Naive thymus-derived CD4-positive, alpha-beta T cell (primary cell): ENCODE measurements at regions not wholly inside any gene's neighbourhood (a gene's known extent, or its start where the extent isn't known, plus 50 kb on each side); places are given as distances from the start of the nearest gene placed in this dataset.

Source experiments
- ATAC-seq: fragments of 150-1000 bp; cut with Tn5 transposase; 2 replicates; pipeline ENCODE4 v1.10.0; 2021; ENCODE audit warnings: mild to moderate bottlenecking, moderate library complexity
- CTCF ChIA-PET: fragments of 350-600 bp; sonication (Branson Sonifier 250); formaldehyde crosslinking; loops from one replicate; lab custom pipeline; 2021; ENCODE audit warnings: antibody characterized with exemption; lab: Charles Lee
- POLR2A ChIA-PET: fragments of 350-600 bp; sonication (Branson Sonifier 250); formaldehyde crosslinking; loops from one replicate; lab custom pipeline; 2021; ENCODE audit warnings: antibody characterized with exemption, inconsistent platforms; lab: Charles Lee
- DNase-seq, 9 donors: peaks; one replicate each; pipeline versions ENCODE4 v3.0.0 to v3.0.0-alpha.2; 2020 to 2022; ENCODE audit warnings: mixed read lengths in 1 of 9
- H3K27ac ChIP-seq: one replicate; pipeline ENCODE4 v1.7.0; 2013; ENCODE audit warnings: mild to moderate bottlenecking, low read depth, low read length, moderate library complexity
- H3K27me3 ChIP-seq, 2 donors: one replicate each; pipeline ENCODE4 v1.7.0; 2013; ENCODE audit warnings: low read length in 2 of 2, mild to moderate bottlenecking in 2 of 2, moderate library complexity in 2 of 2; ENCODE audit not compliant: control insufficient read depth in 2 of 2, insufficient read depth in 2 of 2
- H3K36me3 ChIP-seq, 3 experiments: 1 replicate in 2 of 3; 2 replicates in 1 of 3; pipeline ENCODE4 v1.7.0; 2013; ENCODE audit warnings: low read length in 3 of 3, mild to moderate bottlenecking in 3 of 3, moderate library complexity in 1 of 3; ENCODE audit not compliant: insufficient read depth in 3 of 3, control insufficient read depth in 2 of 3
- H3K4me1 ChIP-seq, 2 donors: one replicate each; pipeline ENCODE4 v1.7.0; 2013; ENCODE audit warnings: low read length in 2 of 2, mild to moderate bottlenecking in 2 of 2, moderate library complexity in 1 of 2; ENCODE audit not compliant: control insufficient read depth in 2 of 2, insufficient read depth in 2 of 2
- H3K4me3 ChIP-seq: 2 replicates; pipeline ENCODE4 v1.7.0; 2013; ENCODE audit warnings: mild to moderate bottlenecking, low read length
- H3K9me3 ChIP-seq, 3 experiments: 1 replicate in 2 of 3; 2 replicates in 1 of 3; pipeline ENCODE4 v1.7.0; 2013; ENCODE audit warnings: low read length in 3 of 3; ENCODE audit not compliant: control insufficient read depth in 2 of 3
- H3K27ac Mint-ChIP-seq, 9 donors: one replicate each; pipeline ENCODE4 v1.8.0; 2020 to 2022; ENCODE audit warnings: mixed read lengths in 9 of 9, mild to moderate bottlenecking in 8 of 9, moderate library complexity in 5 of 9, inconsistent platforms in 2 of 9
- H3K27me3 Mint-ChIP-seq, 5 donors: one replicate each; pipeline ENCODE4 v1.8.0; 2021 to 2022; ENCODE audit warnings: mixed read lengths in 5 of 5, mild to moderate bottlenecking in 1 of 5
- H3K36me3 Mint-ChIP-seq, 5 donors: one replicate each; pipeline ENCODE4 v1.8.0; 2020 to 2022; ENCODE audit warnings: mixed read lengths in 5 of 5, mild to moderate bottlenecking in 3 of 5, inconsistent platforms in 1 of 5
- H3K4me1 Mint-ChIP-seq, 7 donors: one replicate each; pipeline ENCODE4 v1.8.0; 2020 to 2022; ENCODE audit warnings: mixed read lengths in 7 of 7, mild to moderate bottlenecking in 3 of 7, inconsistent platforms in 1 of 7
- H3K4me3 Mint-ChIP-seq, 10 donors: one replicate each; pipeline ENCODE4 v1.8.0; 2020 to 2022; ENCODE audit warnings: mild to moderate bottlenecking in 10 of 10, mixed read lengths in 10 of 10, moderate library complexity in 6 of 10, inconsistent platforms in 2 of 10
- H3K9me3 Mint-ChIP-seq, 11 donors: one replicate each; pipeline ENCODE4 v1.8.0; 2020 to 2022; ENCODE audit warnings: mixed read lengths in 11 of 11, mild to moderate bottlenecking in 4 of 11, inconsistent platforms in 1 of 11, moderate library complexity in 1 of 11
- intact Hi-C, 2 donors: fragments of 100-400 bp; cut with micrococcal nuclease; formaldehyde crosslinking; loops; one replicate each; pipeline ENCODE4 v1.15.1; 2023

GRCh38 chr1:184285401-184286087 is 101.3 kb upstream of the C1orf21 start:
- CTCF ChIA-PET, result no interaction called here
- ATAC-seq (no peak), DNase-seq (no peak)
- POLR2A ChIA-PET, result no interaction called here
- no peak overlapping the region for H3K4me3 Mint-ChIP-seq
- peaks cover 0 to 21% (median 5%) of the 10 kb centered on the region in 11 donors for H3K9me3 Mint-ChIP-seq
- H3K4me3 ChIP-seq, result no peak overlapping the region
- H3K27me3 Mint-ChIP-seq, result peaks cover 0 to 5% (median 0%) of the 10 kb centered on the region in 5 donors
- no peaks in the 10 kb centered on the region for H3K4me1 ChIP-seq
- peaks cover 0 to 6% (median 0%) of the 10 kb centered on the region in 3 experiments for H3K9me3 ChIP-seq
- H3K27me3 ChIP-seq, result no peaks in the 10 kb centered on the region
- no peak overlapping the region for H3K27ac ChIP-seq
- no peaks in the 10 kb centered on the region for H3K36me3 ChIP-seq
- no peaks in the 10 kb centered on the region for H3K36me3 Mint-ChIP-seq
- no peak overlapping the region for H3K27ac Mint-ChIP-seq
- intact Hi-C loops, result no loop called here
- H3K4me1 Mint-ChIP-seq, result no peaks in the 10 kb centered on the region

DNA sequence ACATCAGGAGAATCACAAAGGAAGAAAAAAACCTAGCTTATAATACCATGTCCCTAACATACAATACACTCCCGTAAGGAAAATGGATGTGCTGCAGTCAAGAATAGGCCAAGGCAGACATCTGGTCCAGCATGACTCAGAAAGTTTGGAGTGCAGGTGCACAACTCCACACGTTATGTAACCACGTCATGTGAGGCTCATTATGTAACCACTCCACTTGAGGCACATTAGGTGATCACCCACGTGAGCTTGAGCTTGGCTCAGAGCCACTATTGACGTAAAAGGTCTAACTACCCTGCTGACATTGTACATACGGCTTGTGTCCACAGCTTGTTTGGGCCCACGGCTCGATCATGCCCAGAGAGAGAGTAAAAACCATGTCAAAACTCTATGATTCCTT is 99.8 kb upstream of the C1orf21 start:
- peaks cover 2 to 31% (median 11%) of the 10 kb centered on the region in 11 donors for H3K9me3 Mint-ChIP-seq
- intact Hi-C loops, result no loop called here
- ChIA-PET POLR2A (no interaction called here), CTCF (no interaction called here)
- peaks cover 0 to 4% (median 0%) of the 10 kb centered on the region in 5 donors for H3K36me3 Mint-ChIP-seq
- DNase-seq (no peak), ATAC-seq (no peak)
- Histone ChIP-seq H3K27ac (no peak overlapping the region), H3K36me3 (no peaks in the 10 kb centered on the region), H3K9me3 (peaks cover 0 to 9% (median 0%) of the 10 kb centered on the region in 3 experiments), H3K4me1 (no peaks in the 10 kb centered on the region), H3K27me3 (no peaks in the 10 kb centered on the region), H3K4me3 (no peak overlapping the region)
- H3K4me3 Mint-ChIP-seq, result no peak overlapping the region
- H3K27ac Mint-ChIP-seq, result no peak overlapping the region
- H3K27me3 Mint-ChIP-seq, result peaks cover 0 to 5% (median 0%) of the 10 kb centered on the region in 5 donors
- H3K4me1 Mint-ChIP-seq, result no peaks in the 10 kb centered on the region

DNA sequence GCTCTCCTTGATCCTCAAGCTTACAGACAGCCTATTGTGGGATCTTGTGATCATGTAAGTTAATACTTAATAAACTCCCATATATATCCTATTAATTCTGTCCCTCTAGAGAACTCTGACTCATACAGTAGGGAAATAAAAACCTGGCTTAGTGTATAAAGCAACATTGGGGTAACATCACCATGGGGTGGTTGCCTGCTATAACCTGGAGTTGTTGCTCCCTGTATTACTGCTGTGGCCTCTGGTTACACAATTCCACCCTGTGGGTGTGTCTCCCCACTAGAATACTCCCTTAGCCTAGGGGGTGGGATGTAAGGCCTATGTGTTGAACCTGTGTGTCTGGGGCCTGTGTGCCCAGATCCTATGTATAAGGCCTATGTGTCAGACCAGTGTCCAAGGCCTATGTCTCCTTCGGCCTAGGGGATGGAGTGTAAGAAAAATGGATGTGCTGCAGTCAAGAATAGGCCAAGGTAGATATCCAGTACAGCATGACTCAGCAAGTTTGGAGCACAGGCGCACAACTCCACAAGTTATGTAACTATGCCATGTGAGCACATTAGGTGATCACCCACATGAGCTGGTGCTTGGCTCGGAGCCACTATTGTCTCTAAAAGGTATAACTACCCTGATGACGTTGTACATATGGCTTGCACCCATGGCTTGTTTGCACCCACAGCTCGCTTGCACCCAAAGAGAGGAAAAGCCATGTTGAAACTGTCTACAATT is 96.8 kb upstream of the C1orf21 start:
- H3K9me3 ChIP-seq, result peaks cover 0 to 9% (median 0%) of the 10 kb centered on the region in 3 experiments
- DNase-seq (peak in 2 of 9 donors; percentile 1 to 2), ATAC-seq (no peak)
- H3K4me1 Mint-ChIP-seq, result no peaks in the 10 kb centered on the region
- H3K4me1 ChIP-seq, result no peaks in the 10 kb centered on the region
- no peak overlapping the region for H3K4me3 ChIP-seq
- intact Hi-C loops, result no loop called here
- ChIA-PET CTCF (no interaction called here), POLR2A (no interaction called here)
- no peak overlapping the region for H3K4me3 Mint-ChIP-seq
- no peaks in the 10 kb centered on the region for H3K27me3 ChIP-seq
- H3K27ac ChIP-seq, result no peak overlapping the region
- peaks cover 0 to 4% (median 0%) of the 10 kb centered on the region in 5 donors for H3K36me3 Mint-ChIP-seq
- H3K36me3 ChIP-seq, result no peaks in the 10 kb centered on the region
- no peak overlapping the region for H3K27ac Mint-ChIP-seq
- H3K9me3 Mint-ChIP-seq, result peaks cover 3 to 31% (median 11%) of the 10 kb centered on the region in 11 donors
- peaks cover 0 to 6% (median 2%) of the 10 kb centered on the region in 5 donors for H3K27me3 Mint-ChIP-seq

GRCh38 chr1:184291701-184292100 is 95.1 kb upstream of the C1orf21 start:
- ATAC-seq, result no peak
- Mint-ChIP-seq H3K9me3 (peaks cover 3 to 31% (median 11%) of the 10 kb centered on the region in 11 donors), H3K27ac (no peak overlapping the region), H3K36me3 (peaks cover 0 to 4% (median 0%) of the 10 kb centered on the region in 5 donors), H3K4me1 (peaks cover 0 to 1% (median 0%) of the 10 kb centered on the region in 7 donors), H3K4me3 (no peak overlapping the region), H3K27me3 (peaks cover 0 to 6% (median 4%) of the 10 kb centered on the region in 5 donors)
- H3K4me3 ChIP-seq, result no peak overlapping the region
- ChIA-PET POLR2A (no interaction called here), CTCF (no interaction called here)
- H3K4me1 ChIP-seq, result no peaks in the 10 kb centered on the region
- peaks cover 0 to 9% (median 0%) of the 10 kb centered on the region in 3 experiments for H3K9me3 ChIP-seq
- no peak overlapping the region for H3K27ac ChIP-seq
- no peaks in the 10 kb centered on the region for H3K27me3 ChIP-seq
- no peaks in the 10 kb centered on the region for H3K36me3 ChIP-seq
- DNase-seq, result no peak
- intact Hi-C loops, result no loop called here

DNA sequence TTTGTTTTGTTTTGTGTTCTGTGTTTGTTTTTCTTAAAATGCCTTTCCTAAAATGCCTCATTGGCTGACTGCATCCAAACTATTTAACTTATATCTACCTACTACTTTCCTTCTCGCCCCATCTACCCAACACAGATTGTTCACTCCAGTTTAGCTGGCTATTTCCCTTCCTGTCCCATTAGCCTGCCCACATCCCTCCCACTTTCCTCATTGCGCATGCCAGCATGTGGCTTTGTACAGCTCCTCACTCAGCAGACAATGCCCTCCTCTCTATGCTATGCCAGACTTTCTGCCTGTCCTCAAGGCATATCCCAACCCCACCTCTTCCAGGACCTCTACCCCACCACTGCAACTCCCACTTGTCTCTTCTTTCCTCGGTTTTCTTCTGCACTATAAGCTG is 94.7 kb upstream of the C1orf21 start:
- H3K27me3 ChIP-seq, result no peaks in the 10 kb centered on the region
- intact Hi-C loops, result no loop called here
- no peak overlapping the region for H3K27ac Mint-ChIP-seq
- peaks cover 0 to 9% (median 0%) of the 10 kb centered on the region in 3 experiments for H3K9me3 ChIP-seq
- H3K4me3 Mint-ChIP-seq, result no peak overlapping the region
- H3K27ac ChIP-seq, result no peak overlapping the region
- ChIA-PET POLR2A (no interaction called here), CTCF (no interaction called here)
- ATAC-seq (no peak), DNase-seq (no peak)
- H3K4me3 ChIP-seq, result no peak overlapping the region
- peaks cover 0 to 2% (median 0%) of the 10 kb centered on the region in 7 donors for H3K4me1 Mint-ChIP-seq
- H3K4me1 ChIP-seq, result no peaks in the 10 kb centered on the region
- H3K36me3 ChIP-seq, result no peaks in the 10 kb centered on the region
- peaks cover 3 to 28% (median 11%) of the 10 kb centered on the region in 11 donors for H3K9me3 Mint-ChIP-seq
- peaks cover 0 to 4% (median 0%) of the 10 kb centered on the region in 5 donors for H3K36me3 Mint-ChIP-seq
- H3K27me3 Mint-ChIP-seq, result peaks cover 0 to 6% (median 4%) of the 10 kb centered on the region in 5 donors

GRCh38 chr1:184294101-184294500 is 92.7 kb upstream of the C1orf21 start:
- H3K4me3 Mint-ChIP-seq, result no peak overlapping the region
- intact Hi-C loops, result no loop called here

More at GRCh38 chr1:184294101-184294500, 92.7 kb upstream of the C1orf21 start:
- no peak overlapping the region for H3K4me3 ChIP-seq
- H3K27ac ChIP-seq, result no peak overlapping the region
- CTCF ChIA-PET, result no interaction called here
- no peaks in the 10 kb centered on the region for H3K36me3 ChIP-seq
- ATAC-seq (no peak), DNase-seq (no peak)
- peaks cover 0 to 2% (median 0%) of the 10 kb centered on the region in 7 donors for H3K4me1 Mint-ChIP-seq
- peaks cover 4 to 15% (median 8%) of the 10 kb centered on the region in 5 donors for H3K27me3 Mint-ChIP-seq
- no peak overlapping the region for H3K27ac Mint-ChIP-seq
- peaks cover 0 to 4% (median 0%) of the 10 kb centered on the region in 5 donors for H3K36me3 Mint-ChIP-seq
- POLR2A ChIA-PET, result no interaction called here
- no peaks in the 10 kb centered on the region for H3K4me1 ChIP-seq
- peaks cover 0 to 9% (median 0%) of the 10 kb centered on the region in 3 experiments for H3K9me3 ChIP-seq
- peaks cover 3 to 25% (median 9%) of the 10 kb centered on the region in 11 donors for H3K9me3 Mint-ChIP-seq
- H3K27me3 ChIP-seq, result no peaks in the 10 kb centered on the region
